K562 (cell line): ENCODE measurements at regions not wholly inside any gene's neighbourhood (a gene's known extent, or its start where the extent isn't known, plus 50 kb on each side); places are given as distances from the start of the nearest gene placed in this dataset.

Source experiments
- ATAC-seq: fragments of 200-7000 bp; cut with Tn5 transposase; 3 replicates; pipeline ENCODE4 v1.9.1; 2020; ENCODE audit warnings: moderate library complexity
- BruUV-seq: library from RNA; stranded (reverse); fragments of 400-500 nt; replicated peaks from 2 replicates; lab custom pipeline; 2021; lab: Mats Ljungman, UMichigan
- CTCF ChIA-PET: fragments of 300-600 bp; formaldehyde crosslinking; extraction: SDS; loops from one replicate; lab custom pipeline; 2021; ENCODE audit warnings: low intra/inter-chr PET ratio; lab: Yijun Ruan, JAX
- POLR2A ChIA-PET: fragments of 300-600, 350-650 bp; sonication (Branson Sonifier 250); formaldehyde crosslinking; extraction: SDS; loops from one replicate; lab custom pipeline; 2021; ENCODE audit warnings: antibody characterized with exemption, inconsistent platforms; lab: Yijun Ruan, JAX
- DNase-seq, 4 experiments: peaks; one replicate each; pipeline versions ENCODE4 v3.0.0 to v3.0.0-alpha.2; 2011 to 2018; ENCODE audit warnings: low spot score in 3 of 4, mixed read lengths in 3 of 4; ENCODE audit errors: extremely low read depth in 1 of 4
- FAIRE-seq: peaks from 2 replicates; lab custom pipeline; 2011; peaks lifted over from hg19 to GRCh38; lab: Jason Lieb, UNC
- H2AFZ ChIP-seq: 2 replicates; pipeline ENCODE4 v1.6.0; 2011; ENCODE audit warnings: low read depth, low read length, control low read depth, inconsistent platforms
- H3K27ac ChIP-seq: fragments of 200-600 bp; 3 replicates; pipeline ENCODE4 v1.8.0; 2011; ENCODE audit warnings: low read depth, mild to moderate bottlenecking, control low read depth, inconsistent platforms, low read length, moderate library complexity, mixed read lengths; ENCODE audit errors: extremely low read depth
- H3K27me3 ChIP-seq, 2 experiments: fragments of 300-600 bp in 1 of 2; 2 replicates in 1 of 2; 3 replicates in 1 of 2; pipeline versions ENCODE4 v1.6.0 to v1.8.0; 2011; ENCODE audit warnings: inconsistent platforms in 2 of 2, low read length in 2 of 2, mild to moderate bottlenecking in 1 of 2, mixed read lengths in 1 of 2, moderate library complexity in 1 of 2; ENCODE audit not compliant: control insufficient read depth in 2 of 2, insufficient read depth in 2 of 2
- H3K36me3 ChIP-seq: fragments of 300-600 bp; 3 replicates; pipeline ENCODE4 v1.8.0; 2011; ENCODE audit warnings: mild to moderate bottlenecking, low read length, inconsistent platforms; ENCODE audit not compliant: control insufficient read depth, insufficient read depth
- H3K4me1 ChIP-seq, 2 experiments: fragments of 200-600 bp in 1 of 2; replicated peaks in 1 of 2; 2 replicates in 1 of 2; 3 replicates in 1 of 2; pipeline versions ENCODE4 v1.5.1 to v1.8.0; 2011; ENCODE audit warnings: inconsistent platforms in 2 of 2, low read length in 2 of 2, mild to moderate bottlenecking in 1 of 2, mixed read lengths in 1 of 2, moderate library complexity in 1 of 2; ENCODE audit not compliant: control insufficient read depth in 2 of 2, insufficient read depth in 2 of 2
- H3K4me2 ChIP-seq: 2 replicates; pipeline ENCODE4 v1.6.1; 2011; ENCODE audit warnings: low read length, control low read depth, inconsistent platforms, mixed read lengths; ENCODE audit not compliant: insufficient read depth
- H3K4me3 ChIP-seq: fragments of 200-600 bp; sonication (generic), shearing (Covaris generic); 2 replicates; pipeline ENCODE4 v1.5.1; 2016; ENCODE audit warnings: control low read depth, inconsistent platforms
- H3K79me2 ChIP-seq: fragments of 200-600 bp; 3 replicates; pipeline ENCODE4 v1.8.0; 2011; ENCODE audit warnings: low read length, inconsistent platforms; ENCODE audit not compliant: control insufficient read depth, insufficient read depth
- H3K9ac ChIP-seq, 2 experiments: 2 replicates each; pipeline versions ENCODE4 v1.6.0 to v1.6.1; 2011; ENCODE audit warnings: low read depth in 2 of 2, low read length in 2 of 2, control low read depth in 1 of 2, inconsistent platforms in 1 of 2, mild to moderate bottlenecking in 1 of 2, mixed read lengths in 1 of 2; ENCODE audit not compliant: insufficient read depth in 1 of 2
- H3K9me1 ChIP-seq: one replicate; pipeline ENCODE4 v1.6.0; 2011; ENCODE audit warnings: inconsistent platforms, mild to moderate bottlenecking, low read length, moderate library complexity; ENCODE audit not compliant: control insufficient read depth, insufficient read depth
- H3K9me3 ChIP-seq: replicated peaks from 2 replicates; pipeline ENCODE4 v1.5.1; 2011; ENCODE audit warnings: low read depth, low read length, inconsistent platforms; ENCODE audit not compliant: control insufficient read depth, insufficient read depth
- H4K20me1 ChIP-seq: replicated peaks from 2 replicates; pipeline ENCODE4 v1.6.1; 2011; ENCODE audit warnings: low read length, inconsistent platforms, mixed read lengths; ENCODE audit not compliant: control insufficient read depth, insufficient read depth
- ASH1L ChIP-seq: fragments of 450-650 bp; IDR thresholded peaks from 2 replicates; pipeline ENCODE4 v1.6.1; 2018; ENCODE audit warnings: borderline replicate concordance, mild to moderate bottlenecking, low read depth; ENCODE audit not compliant: partially characterized antibody
- BCLAF1 ChIP-seq, 2 experiments: fragments of 450-650 bp in 1 of 2; IDR thresholded peaks; 2 replicates each; pipeline ENCODE4 v1.6.1; 2011 to 2017; ENCODE audit warnings: low read depth in 2 of 2, antibody characterized with exemption in 1 of 2, borderline replicate concordance in 1 of 2, low read length in 1 of 2, mild to moderate bottlenecking in 1 of 2, mixed read lengths in 1 of 2; ENCODE audit not compliant: control insufficient read depth in 1 of 2
- GATA2 ChIP-seq: sonication (generic); formaldehyde crosslinking; IDR thresholded peaks from 2 replicates; pipeline ENCODE4 v1.4.0; 2020; ENCODE audit warnings: mild to moderate bottlenecking, missing genetic modification reagents
- GTF2E2 ChIP-seq: fragments of 200-800 bp; sonication (Bioruptor generic); IDR thresholded peaks from 2 replicates; pipeline ENCODE4 v1.6.1; 2016; ENCODE audit warnings: missing genetic modification characterization, missing compliant biosample characterization
- GTF2F1 ChIP-seq: IDR thresholded peaks from 2 replicates; pipeline ENCODE4 v1.6.1; 2011; ENCODE audit warnings: low read depth, low read length, improper control_type of control experiment
- NFATC3 ChIP-seq: fragments of 450-650 bp; IDR thresholded peaks from 2 replicates; pipeline ENCODE4 v1.6.1; 2017; ENCODE audit warnings: mild to moderate bottlenecking
- RBFOX2 ChIP-seq: fragments of 200-400 bp; formaldehyde crosslinking; IDR thresholded peaks from 2 replicates; pipeline ENCODE4 v1.6.1; 2017; ENCODE audit warnings: low read depth, mild to moderate bottlenecking, low read length, moderate library complexity
- SIN3A ChIP-seq, 2 experiments: fragments of 150-350 bp in 1 of 2; IDR thresholded peaks; 2 replicates each; pipeline ENCODE4 v1.6.1; 2011 to 2016; ENCODE audit warnings: borderline replicate concordance in 2 of 2, low read depth in 2 of 2, low read length in 2 of 2, mild to moderate bottlenecking in 2 of 2, moderate library complexity in 2 of 2; ENCODE audit not compliant: control insufficient read depth in 1 of 2
- XRCC3 ChIP-seq: fragments of 450-650 bp; IDR thresholded peaks from 2 replicates; pipeline ENCODE4 v1.6.1; 2017; ENCODE audit warnings: mild to moderate bottlenecking, moderate library complexity
- ZNF124 ChIP-seq: sonication (generic); formaldehyde crosslinking; IDR thresholded peaks from 2 replicates; pipeline ENCODE4 v1.8.1; 2022; ENCODE audit warnings: missing genetic modification reagents
- ZNF449 ChIP-seq: fragments of 250-450 bp; sonication (Bioruptor Pico); IDR thresholded peaks from 2 replicates; pipeline ENCODE4 v1.8.0; 2022; ENCODE audit warnings: moderate library complexity, mild to moderate bottlenecking, inconsistent platforms
- WGBS: fragments of 100-300 bp; shearing (Covaris generic); methylation state at CpG from one replicate; pipeline ENCODE4 v1.1.6; 2016; ENCODE audit warnings: low coverage, mixed read lengths; ENCODE audit not compliant: insufficient coverage; ENCODE audit errors: missing lambda C conversion rate; 5-methylcytosine and 5-hydroxymethylcytosine counted together
- in situ Hi-C: fragments of 300-500 bp; cut with MboI; formaldehyde crosslinking; loops from 4 replicates; pipeline ENCODE4 v1.15.0; 2018; ENCODE audit warnings: inconsistent platforms, mixed read lengths
- intact Hi-C: fragments of 100-400 bp; cut with micrococcal nuclease; formaldehyde crosslinking; loops from 2 replicates; pipeline ENCODE4 v1.14.2; 2022

GRCh38 chr12:5369298-5369697 lies 62.6 kb upstream of the NTF3 start:
- H3K4me1 ChIP-seq = no peaks in the 10 kb centered on the region
- H3K27me3 ChIP-seq = no peaks in the 10 kb centered on the region
- no peaks in the 10 kb centered on the region for H3K9me3 ChIP-seq
- H4K20me1 ChIP-seq = no peaks in the 10 kb centered on the region
- no peak for TF ChIP-seq RBFOX2
- no peak for TF ChIP-seq ZNF124 (CRISPR knock-in tag)
- no TSS peak for BruUV-seq
- in situ Hi-C loops (no loop called here), intact Hi-C loops (no loop called here)
- DNase-seq = no peak
- no peak overlapping the region for H3K9ac ChIP-seq
- no peak for ATAC-seq
- H3K4me3 ChIP-seq = no peak overlapping the region
- ChIA-PET CTCF (no interaction called here), POLR2A (no interaction called here)
- FAIRE-seq = no peak
- H3K79me2 ChIP-seq = no peaks in the 10 kb centered on the region
- 7% methylated on average over 6 of the region's 6 CpGs for WGBS
- H3K9me1 ChIP-seq = no peaks in the 10 kb centered on the region
- H2AFZ ChIP-seq = no peak overlapping the region
- no peaks in the 10 kb centered on the region for H3K36me3 ChIP-seq
- H3K4me2 ChIP-seq = no peak overlapping the region
- H3K27ac ChIP-seq = no peak overlapping the region

- no peaks in the 10 kb centered on the region for H3K9me1 ChIP-seq
- H3K4me2 ChIP-seq = no peak overlapping the region
- no peaks in the 10 kb centered on the region for H3K27me3 ChIP-seq
- H3K9me3 ChIP-seq = no peaks in the 10 kb centered on the region
- intact Hi-C loops (no loop called here), in situ Hi-C loops (no loop called here)
- BruUV-seq = no TSS peak
- no peak for DNase-seq
- no peaks in the 10 kb centered on the region for H3K36me3 ChIP-seq
- no peaks in the 10 kb centered on the region for H3K4me1 ChIP-seq
- no peak overlapping the region for H3K9ac ChIP-seq
- CTCF ChIA-PET = no interaction called here
- POLR2A ChIA-PET = interaction anchor here (1.0 kb wide), 1 partner anchor 9 kb away, joined by 4 read pairs; no protein-coding TSS in a partner anchor
- TF ChIP-seq ASH1L (no peak), SIN3A (IDR thresholded peaks at IDR 0.05; ENCODE audit: borderline replicate concordance in 2 of 2, control insufficient read depth in 1 of 2, low read depth in 2 of 2, low read length in 2 of 2) (no peak), BCLAF1 (IDR thresholded peaks at IDR 0.05; ENCODE audit: borderline replicate concordance in 1 of 2, control insufficient read depth in 1 of 2, low read depth in 2 of 2, low read length in 1 of 2) (no peak), ZNF449 (CRISPR knock-in tag) (no peak), XRCC3 (no peak), GTF2E2 (tag) (no peak), GTF2F1 (no peak), GATA2 (no peak), NFATC3 (no peak)
- H3K4me3 ChIP-seq = no peak overlapping the region
- WGBS = 9% methylated on average over 3 of the region's 3 CpGs
- H3K79me2 ChIP-seq = no peaks in the 10 kb centered on the region
- no peak for ATAC-seq
- no peak overlapping the region for H3K27ac ChIP-seq
- no peaks in the 10 kb centered on the region for H4K20me1 ChIP-seq
- H2AFZ ChIP-seq = no peak overlapping the region
- no peak for FAIRE-seq
Observed at GRCh38 chr12:5371631-5372030, 60.3 kb upstream of the NTF3 start.
